Parathyroid adenoma (tissue), 2 donors: ENCODE measurements at regions not wholly inside any gene's neighbourhood (a gene's known extent, or its start where the extent isn't known, plus 50 kb on each side); places are given as distances from the start of the nearest gene placed in this dataset.

ENCODE experiments used
- H2AFZ ChIP-seq: fragments of 300-600 bp; sonication (generic); one replicate; pipeline ENCODE4 v1.7.0; 2017; ENCODE audit warnings: antibody characterized with exemption, mild to moderate bottlenecking
- H3K27ac ChIP-seq: fragments of 300-600 bp; sonication (generic); one replicate; pipeline ENCODE4 v1.7.0; 2017
- H3K27me3 ChIP-seq: fragments of 300-600 bp; sonication (generic); one replicate; pipeline ENCODE4 v1.7.0; 2017; ENCODE audit warnings: low read length; ENCODE audit not compliant: control insufficient read depth, insufficient read depth
- H3K36me3 ChIP-seq: fragments of 300-600 bp; sonication (generic); one replicate; pipeline ENCODE4 v1.7.0; 2017; ENCODE audit warnings: low read length; ENCODE audit not compliant: control insufficient read depth, insufficient read depth
- H3K4me1 ChIP-seq: fragments of 300-600 bp; sonication (generic); one replicate; pipeline ENCODE4 v1.7.0; 2017; ENCODE audit warnings: control low read depth
- H3K4me2 ChIP-seq: fragments of 300-600 bp; sonication (generic); one replicate; pipeline ENCODE4 v1.7.0; 2017; ENCODE audit warnings: low read length
- H3K4me3 ChIP-seq: fragments of 300-600 bp; sonication (generic); one replicate; pipeline ENCODE4 v1.7.0; 2017; ENCODE audit warnings: low read depth, low read length
- H3K79me2 ChIP-seq: fragments of 300-600 bp; sonication (generic); one replicate; pipeline ENCODE4 v1.7.0; 2017; ENCODE audit warnings: control low read depth
- H3K9ac ChIP-seq: fragments of 300-600 bp; sonication (generic); one replicate; pipeline ENCODE4 v1.7.0; 2017; ENCODE audit warnings: mild to moderate bottlenecking
- H3K9me3 ChIP-seq: fragments of 300-600 bp; sonication (generic); one replicate; pipeline ENCODE4 v1.7.0; 2017; ENCODE audit warnings: low read length; ENCODE audit not compliant: control insufficient read depth
- CTCF ChIP-seq: fragments of 300-600 bp; sonication (generic); IDR thresholded peaks from one replicate; pipeline ENCODE4 v1.7.0; 2017; ENCODE audit warnings: antibody characterized with exemption, mild to moderate bottlenecking
- donor health status: primary hyperparathyroidism.

GRCh38 chr18:60003610-60004185, 103.9 kb downstream of the PMAIP1 start:
- Histone ChIP-seq H3K4me3 (no peak overlapping the region), H3K27ac (no peak overlapping the region)

GRCh38 chr18:59996370-59996966, 96.7 kb downstream of the PMAIP1 start:
- no peak for TF ChIP-seq CTCF
- H3K9me3 ChIP-seq, result no peaks in the 10 kb centered on the region
- H2AFZ ChIP-seq, result no peak overlapping the region
- H3K9ac ChIP-seq, result no peak overlapping the region
- no peaks in the 10 kb centered on the region for H3K79me2 ChIP-seq
- no peak overlapping the region for H3K4me2 ChIP-seq
- no peak overlapping the region for H3K27ac ChIP-seq
- H3K27me3 ChIP-seq, result no peaks in the 10 kb centered on the region
- H3K36me3 ChIP-seq, result no peaks in the 10 kb centered on the region
- no peak overlapping the region for H3K4me3 ChIP-seq
- H3K4me1 ChIP-seq, result no peaks in the 10 kb centered on the region

More at GRCh38 chr18:60003610-60004185, 103.9 kb downstream of the PMAIP1 start:
- Histone ChIP-seq H3K9ac (no peak overlapping the region), H3K4me2 (no peak overlapping the region), H2AFZ (no peak overlapping the region), H3K9me3 (no peaks in the 10 kb centered on the region), H3K36me3 (no peaks in the 10 kb centered on the region), H3K4me1 (no peaks in the 10 kb centered on the region), H3K27me3 (no peaks in the 10 kb centered on the region), H3K79me2 (no peaks in the 10 kb centered on the region)
- TF ChIP-seq CTCF, result no peak

- H3K27me3 ChIP-seq, result no peaks in the 10 kb centered on the region
- H3K27ac ChIP-seq, result no peak overlapping the region
- no peak overlapping the region for H3K9ac ChIP-seq
- no peak for TF ChIP-seq CTCF
- no peak overlapping the region for H2AFZ ChIP-seq
- H3K4me2 ChIP-seq, result no peak overlapping the region
- no peaks in the 10 kb centered on the region for H3K79me2 ChIP-seq
- H3K4me1 ChIP-seq, result no peaks in the 10 kb centered on the region
- no peaks in the 10 kb centered on the region for H3K9me3 ChIP-seq
- no peak overlapping the region for H3K4me3 ChIP-seq
- H3K36me3 ChIP-seq, result no peaks in the 10 kb centered on the region
Measured at GRCh38 chr18:59994357-59994756, 94.6 kb downstream of the PMAIP1 start.

GRCh38 chr18:59993560-59993959, 93.8 kb downstream of the PMAIP1 start:
- Histone ChIP-seq H3K36me3 (no peaks in the 10 kb centered on the region), H3K4me3 (no peak overlapping the region), H2AFZ (no peak overlapping the region), H3K9me3 (no peaks in the 10 kb centered on the region), H3K9ac (no peak overlapping the region), H3K4me1 (no peaks in the 10 kb centered on the region), H3K79me2 (no peaks in the 10 kb centered on the region), H3K27ac (no peak overlapping the region), H3K4me2 (no peak overlapping the region), H3K27me3 (no peaks in the 10 kb centered on the region)
- TF ChIP-seq CTCF, result no peak
